NCI-H226 (cell line): ENCODE measurements at regions not wholly inside any gene's neighbourhood (a gene's known extent, or its start where the extent isn't known, plus 50 kb on each side); places are given as distances from the start of the nearest gene placed in this dataset.

Experiments used
- DNase-seq: peaks from one replicate; pipeline ENCODE4 v3.0.0-alpha.2; 2015

- DNase-seq = no peak
These were observed 61.6 kb downstream of the LSM5 start for GRCh38 chr7:32428546-32428945.

DNA sequence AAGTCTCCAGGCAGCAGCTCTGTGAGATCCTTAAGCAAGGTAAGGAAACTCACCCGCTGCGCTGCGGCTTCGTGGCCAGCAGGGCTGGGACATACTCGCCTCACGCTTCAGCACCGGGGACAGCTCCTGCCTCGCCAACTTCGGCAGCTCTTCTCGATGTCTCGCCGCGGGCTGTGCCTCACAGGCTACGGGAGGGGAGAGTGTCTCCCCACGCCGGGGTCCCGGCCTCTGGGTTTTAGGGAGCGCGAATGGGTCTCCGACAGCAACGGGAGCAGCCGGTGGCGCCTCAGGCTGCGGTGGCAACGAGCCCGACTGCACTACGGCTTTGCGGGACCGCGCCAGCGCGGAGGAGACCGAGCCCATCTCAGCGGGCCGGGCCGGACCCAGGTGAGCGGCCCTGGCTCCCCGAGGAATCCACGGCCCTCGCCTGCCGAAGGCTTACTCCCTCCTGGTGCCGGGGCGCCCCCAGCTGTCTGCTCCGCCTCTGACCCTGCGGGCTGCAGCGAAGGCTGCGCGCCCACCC lies 62.4 kb downstream of the LSM5 start:
- DNase-seq = peak; percentile 30

GRCh38 chr7:32416846-32417245 lies 73.3 kb downstream of the LSM5 start:
- DNase-seq = no peak

DNA sequence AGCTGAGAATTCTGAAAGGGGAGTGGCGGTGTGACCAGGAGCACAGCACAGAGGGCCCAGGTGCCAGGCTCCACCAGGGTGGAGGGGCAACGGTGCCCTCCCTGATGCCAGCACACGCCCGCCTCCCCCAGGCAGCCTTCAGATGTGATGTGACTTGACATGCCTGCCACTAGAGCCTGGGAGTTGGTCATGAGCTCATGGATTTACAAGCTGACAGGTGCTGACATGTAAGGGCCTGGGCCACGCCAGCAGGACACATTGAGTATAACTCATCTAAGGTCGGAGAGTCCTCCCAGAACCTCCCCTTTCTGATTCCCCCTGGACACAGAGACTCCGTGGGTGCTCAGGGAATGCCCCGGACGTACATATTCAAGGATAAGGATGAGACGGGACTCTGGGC lies 74.2 kb downstream of the LSM5 start:
- no peak for DNase-seq

DNA sequence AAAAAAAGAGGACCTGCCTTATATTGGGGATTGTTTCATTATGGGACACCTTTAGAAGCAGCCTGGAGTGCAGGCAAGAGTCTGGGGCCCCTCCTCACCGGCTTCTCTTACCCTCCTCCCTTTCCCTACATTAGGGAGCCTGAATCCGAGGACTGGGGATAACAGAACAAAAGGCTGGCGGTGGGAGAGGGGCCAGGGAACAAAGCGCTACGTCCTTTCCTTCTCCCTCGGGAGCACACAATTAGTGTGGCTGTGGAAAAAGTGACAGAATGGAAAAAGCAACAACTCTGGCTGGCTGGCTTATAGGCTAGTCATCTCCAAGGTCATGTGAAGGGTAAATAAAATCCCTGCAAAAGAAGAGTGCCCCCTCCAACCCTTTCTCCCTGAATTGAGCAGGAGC lies 74.7 kb downstream of the LSM5 start:
- no peak for DNase-seq

DNA sequence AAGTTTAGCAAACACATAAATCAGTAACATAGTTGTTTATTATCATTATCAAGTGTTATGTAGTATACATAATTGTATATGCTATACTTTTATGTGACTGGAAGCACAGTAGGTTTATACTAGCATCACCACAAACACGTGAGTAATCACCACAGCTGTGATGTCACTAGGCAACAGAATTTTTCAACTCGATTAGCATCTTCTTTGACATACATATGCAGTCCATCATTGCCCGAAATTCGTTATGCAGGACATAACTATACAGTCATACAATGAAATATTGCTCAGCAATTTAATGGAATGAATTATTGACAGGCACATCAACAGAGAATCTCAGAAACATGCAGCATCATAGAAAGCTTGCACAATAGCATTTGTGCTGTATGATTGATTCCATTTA lies 77.7 kb downstream of the LSM5 start:
- no peak for DNase-seq

DNA sequence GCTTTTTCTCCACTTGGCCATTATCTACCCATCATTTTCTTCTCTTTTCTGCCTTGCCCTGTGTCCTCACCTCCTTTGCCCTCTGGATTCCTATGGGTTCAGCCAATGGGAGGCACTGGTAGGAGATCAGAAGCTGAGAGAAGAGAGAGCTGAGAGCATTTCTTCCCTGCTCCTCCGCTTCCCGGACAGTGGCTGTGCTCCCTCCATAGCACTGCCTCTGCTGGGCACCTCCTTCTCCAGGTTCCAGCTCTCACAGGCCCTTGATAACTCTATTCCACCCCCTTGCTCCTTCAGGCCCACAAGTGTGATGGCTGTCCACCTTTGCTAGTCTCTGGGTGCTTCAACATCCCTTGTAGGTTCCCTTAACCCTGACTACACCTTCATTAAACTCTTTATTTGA lies 79.6 kb downstream of the LSM5 start:
- no peak for DNase-seq

- no peak for DNase-seq
These were observed 83.8 kb downstream of the LSM5 start for GRCh38 chr7:32406386-32406785.

DNA sequence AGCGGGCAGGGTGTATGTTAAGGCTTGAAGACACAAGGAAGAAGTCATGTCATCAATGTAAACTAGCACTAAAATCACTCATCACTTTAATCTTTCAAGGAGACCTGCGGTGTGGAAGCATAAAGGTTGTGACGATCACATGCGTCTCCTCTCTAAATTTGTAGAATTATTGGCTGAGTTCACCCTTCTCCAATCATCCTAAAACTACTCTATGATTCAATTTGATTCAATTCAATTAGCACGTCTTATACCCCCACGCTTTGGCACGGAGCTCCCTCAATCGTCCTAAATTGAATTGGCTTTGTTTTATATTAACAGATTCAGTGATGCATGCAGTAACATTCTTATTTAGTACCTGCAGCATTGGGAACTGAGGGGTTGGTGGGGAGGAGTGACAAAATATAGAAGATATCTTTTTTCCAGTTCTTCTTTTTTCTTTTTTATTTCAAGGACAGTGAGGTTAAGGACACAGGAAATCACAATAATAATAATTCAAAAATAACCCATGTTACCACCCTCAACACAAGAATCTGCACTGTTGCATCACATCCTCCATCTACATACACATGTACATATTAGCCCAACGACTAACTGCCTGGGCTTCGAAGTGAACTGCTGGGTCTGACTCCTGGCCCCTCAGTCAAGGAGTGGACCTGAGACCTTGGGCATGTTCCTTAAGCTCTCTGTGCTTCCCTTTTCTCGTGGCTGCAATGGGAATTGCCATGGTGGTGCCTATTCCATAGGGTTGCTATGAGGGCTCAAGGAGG lies 86.5 kb downstream of the LSM5 start:
- no peak for DNase-seq

- DNase-seq = no peak
These were observed 89.5 kb downstream of the LSM5 start for GRCh38 chr7:32400676-32401075.

DNA sequence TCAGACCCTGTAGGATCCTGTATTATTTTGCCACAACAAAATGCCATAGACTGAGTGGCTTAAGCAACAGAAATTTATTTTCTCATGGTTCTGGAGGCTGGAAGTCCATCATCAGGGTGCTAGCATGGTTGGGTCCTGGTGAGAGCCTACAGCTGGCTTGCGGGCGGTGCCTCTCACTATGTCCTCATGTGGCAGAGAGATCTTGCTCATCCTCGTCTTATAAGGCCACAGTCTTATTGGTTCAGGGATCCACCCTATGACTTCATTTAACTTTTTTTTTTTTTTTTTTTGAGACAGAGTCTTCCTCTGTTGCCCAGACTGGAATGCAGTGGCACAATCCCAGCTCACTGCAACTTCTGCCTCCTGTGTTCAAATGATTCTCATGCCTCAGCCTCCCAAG lies 90.9 kb downstream of the LSM5 start:
- DNase-seq = no peak

DNA sequence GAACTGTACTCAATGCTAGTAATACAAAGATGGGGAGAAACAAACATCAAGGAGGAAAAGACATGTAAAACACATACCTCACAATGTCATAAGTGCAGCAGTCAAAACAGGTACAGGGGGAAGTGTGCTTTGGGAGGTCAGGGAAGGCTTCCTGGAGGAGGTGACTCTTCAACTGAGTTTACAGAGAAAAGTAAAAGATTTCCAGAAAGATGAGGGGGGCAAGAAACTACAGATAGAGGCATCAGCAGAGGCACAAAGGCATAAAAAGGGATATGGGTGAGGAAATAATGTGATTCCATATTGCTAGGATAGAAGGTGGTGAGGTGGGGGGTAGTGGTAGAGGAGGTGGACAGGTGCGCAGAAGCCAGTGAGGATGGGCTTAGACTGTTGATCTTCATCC lies 95.0 kb downstream of the LSM5 start:
- DNase-seq = no peak

DNA sequence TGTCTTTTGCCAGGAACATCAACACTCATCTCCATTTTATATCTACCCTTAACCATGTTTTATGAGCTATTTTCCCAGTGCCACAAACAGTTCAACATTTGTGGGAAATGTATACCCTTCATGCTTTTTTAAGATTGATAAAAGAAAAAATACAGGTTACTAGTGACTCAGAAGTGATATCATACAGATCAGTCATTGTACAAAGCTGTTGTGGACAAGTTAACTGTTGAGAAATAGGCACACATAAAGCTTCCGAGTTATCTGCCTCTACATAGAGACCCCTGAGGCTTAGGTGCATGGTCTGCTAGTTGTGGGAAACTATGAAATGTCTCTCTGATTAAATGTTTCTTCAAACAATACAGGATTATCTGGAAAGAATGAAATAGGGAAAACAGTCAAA lies 96.3 kb downstream of the LSM5 start:
- no peak for DNase-seq

DNA sequence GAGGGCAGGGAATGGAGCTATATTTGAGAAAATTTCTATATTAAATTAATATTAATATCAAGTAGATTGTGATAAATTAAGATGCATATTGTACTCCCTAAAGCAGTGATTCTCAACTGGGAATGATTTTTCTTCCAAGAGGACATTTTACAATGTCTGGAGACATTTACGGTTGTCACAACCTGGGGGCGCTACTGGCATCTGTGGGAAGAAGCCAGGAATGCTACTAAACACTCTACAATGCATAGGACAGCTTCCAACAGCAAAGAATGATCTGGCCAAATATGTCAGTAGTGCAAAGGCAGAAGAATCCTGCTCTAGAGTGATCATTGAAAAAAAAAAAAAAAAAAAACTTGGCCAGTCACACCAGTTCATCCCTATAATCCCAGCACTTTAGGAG lies 100.0 kb downstream of the LSM5 start:
- no peak for DNase-seq

GRCh38 chr7:32385316-32385956 lies 104.7 kb downstream of the LSM5 start:
- DNase-seq = no peak

- DNase-seq = no peak
These were observed 109.1 kb downstream of the LSM5 start for GRCh38 chr7:32381024-32381601.

DNA sequence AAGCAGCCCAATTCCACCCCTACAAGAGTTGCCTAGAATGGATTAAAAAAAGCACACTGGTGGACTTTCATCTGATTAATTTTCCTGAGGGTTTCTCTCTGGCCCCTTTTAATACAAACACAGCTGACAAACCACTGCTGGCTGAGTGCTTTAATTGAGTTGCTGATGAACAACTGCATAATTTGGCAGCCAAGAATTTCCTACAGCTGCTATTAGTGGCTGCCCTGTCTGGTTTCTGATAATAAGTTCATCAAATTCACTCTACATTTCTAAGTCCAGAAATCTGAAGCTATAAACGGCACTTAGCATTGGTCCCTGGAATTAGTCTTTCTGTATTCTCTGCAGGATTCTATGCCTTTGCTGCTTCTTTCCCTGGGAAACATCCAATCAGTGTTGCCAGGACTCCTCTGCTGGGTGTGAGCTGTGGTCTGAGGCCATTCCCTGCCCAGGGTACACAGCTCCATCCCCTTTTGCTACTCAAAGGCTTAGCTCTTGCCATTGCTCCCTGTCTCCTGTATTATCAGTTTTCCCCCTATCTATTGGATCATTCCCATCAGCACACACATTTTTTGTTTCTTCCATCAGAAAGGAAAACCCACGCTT lies 110.6 kb downstream of the LSM5 start:
- no peak for DNase-seq

DNA sequence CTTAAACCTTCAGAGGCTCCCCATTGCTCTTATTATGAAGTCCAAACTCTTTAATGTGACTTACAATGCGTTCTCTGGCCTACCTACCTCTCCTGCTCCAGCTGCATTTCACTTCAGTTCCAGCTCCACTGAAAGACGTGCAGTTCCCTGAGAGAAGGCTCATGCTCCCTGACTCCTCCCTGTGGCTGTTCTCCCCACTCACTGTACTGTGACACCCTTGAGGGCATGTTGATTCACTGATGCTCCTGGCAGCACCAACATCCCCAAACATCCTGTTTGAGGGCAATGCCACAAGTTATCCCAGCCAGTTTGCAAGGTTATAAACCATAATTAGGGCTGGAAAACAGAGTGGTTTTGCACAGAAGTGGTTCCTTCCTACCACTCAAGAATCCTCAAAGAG lies 111.2 kb downstream of the LSM5 start:
- no peak for DNase-seq

DNA sequence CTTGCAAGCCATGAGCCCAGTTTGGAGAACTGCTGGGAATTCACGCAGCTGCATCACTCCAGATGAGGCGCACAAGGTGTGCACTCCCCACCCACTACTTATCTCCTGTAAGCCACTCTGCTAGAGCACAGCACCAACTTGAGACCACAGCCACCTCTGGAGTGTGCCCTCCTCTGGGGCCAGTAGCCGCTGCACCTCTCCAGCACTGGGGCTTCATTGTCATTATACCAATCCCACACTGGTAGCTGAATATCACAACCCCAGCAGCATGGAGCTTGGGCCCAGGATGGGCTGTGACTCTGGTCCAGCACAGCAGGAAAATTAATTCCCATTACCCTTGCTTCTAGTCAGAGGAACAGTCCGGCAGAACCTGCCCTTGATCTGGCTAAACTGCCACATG lies 125.6 kb downstream of the LSM5 start:
- DNase-seq = no peak

DNA sequence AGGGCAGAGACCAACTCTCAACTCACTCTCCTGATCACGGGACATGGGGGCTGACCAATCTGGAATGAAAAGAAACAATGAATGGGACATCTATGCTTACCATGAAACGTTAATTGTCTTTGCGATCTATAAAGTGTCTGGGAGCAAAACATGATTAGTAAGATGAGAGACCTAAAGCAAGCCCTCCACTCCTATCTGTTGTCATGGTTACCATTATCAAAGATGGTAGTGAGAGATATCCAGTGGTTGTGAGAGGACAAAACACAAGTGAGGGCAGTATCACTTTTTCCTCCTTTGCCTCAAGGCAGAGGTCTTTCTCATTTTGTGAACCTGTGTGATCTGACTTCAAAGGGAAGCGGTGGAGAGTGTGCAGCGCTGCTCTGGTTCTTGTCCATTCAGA lies 130.1 kb downstream of the LSM5 start:
- DNase-seq = no peak

GRCh38 chr7:32357535-32358277 lies 132.5 kb downstream of the LSM5 start:
- no peak for DNase-seq

- no peak for DNase-seq
These were observed 142.8 kb downstream of the LSM5 start for GRCh38 chr7:32347244-32347828.

- no peak for DNase-seq
These were observed 143.9 kb downstream of the LSM5 start for GRCh38 chr7:32346253-32346652.
